OCI-LY3 (cell line): ENCODE measurements at regions not wholly inside any gene's neighbourhood (a gene's known extent, or its start where the extent isn't known, plus 50 kb on each side); places are given as distances from the start of the nearest gene placed in this dataset.

Source experiments
- EZH2phosphoT487 ChIP-seq: fragments of 200-600 bp; shearing (Covaris generic); IDR thresholded peaks from 2 replicates; pipeline ENCODE4 v1.6.1; 2018; ENCODE audit warnings: antibody characterized with exemption, mixed run types, low read depth
- TF ChIP-seq, protein P1 (sequence below): fragments of 200-600, 300-600 bp; sonication (generic); IDR thresholded peaks from 2 replicates; pipeline ENCODE4 v1.5.1; 2014; ENCODE audit warnings: antibody characterized with exemption, low read length, low read depth

DNA sequence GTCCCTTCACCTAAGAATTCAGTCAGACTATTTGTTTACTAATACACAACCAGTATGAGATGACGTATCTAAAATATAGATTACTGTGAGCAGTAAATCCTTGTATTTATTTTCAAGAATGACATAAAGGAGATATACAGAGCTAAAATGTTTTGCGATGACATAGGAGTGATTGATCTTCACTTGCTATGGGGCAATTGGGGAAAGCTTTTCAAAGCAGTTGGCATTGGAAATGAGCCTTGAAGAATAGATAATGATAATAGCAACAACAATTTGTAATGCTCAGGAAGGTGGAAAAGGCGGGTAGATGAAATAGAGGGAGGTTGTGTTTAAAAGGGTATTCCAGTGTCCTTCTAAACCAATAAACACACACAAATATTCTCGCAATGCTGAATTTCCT, 623.7 kb downstream of the CDH8 start:
- TF ChIP-seq, protein P1, sequence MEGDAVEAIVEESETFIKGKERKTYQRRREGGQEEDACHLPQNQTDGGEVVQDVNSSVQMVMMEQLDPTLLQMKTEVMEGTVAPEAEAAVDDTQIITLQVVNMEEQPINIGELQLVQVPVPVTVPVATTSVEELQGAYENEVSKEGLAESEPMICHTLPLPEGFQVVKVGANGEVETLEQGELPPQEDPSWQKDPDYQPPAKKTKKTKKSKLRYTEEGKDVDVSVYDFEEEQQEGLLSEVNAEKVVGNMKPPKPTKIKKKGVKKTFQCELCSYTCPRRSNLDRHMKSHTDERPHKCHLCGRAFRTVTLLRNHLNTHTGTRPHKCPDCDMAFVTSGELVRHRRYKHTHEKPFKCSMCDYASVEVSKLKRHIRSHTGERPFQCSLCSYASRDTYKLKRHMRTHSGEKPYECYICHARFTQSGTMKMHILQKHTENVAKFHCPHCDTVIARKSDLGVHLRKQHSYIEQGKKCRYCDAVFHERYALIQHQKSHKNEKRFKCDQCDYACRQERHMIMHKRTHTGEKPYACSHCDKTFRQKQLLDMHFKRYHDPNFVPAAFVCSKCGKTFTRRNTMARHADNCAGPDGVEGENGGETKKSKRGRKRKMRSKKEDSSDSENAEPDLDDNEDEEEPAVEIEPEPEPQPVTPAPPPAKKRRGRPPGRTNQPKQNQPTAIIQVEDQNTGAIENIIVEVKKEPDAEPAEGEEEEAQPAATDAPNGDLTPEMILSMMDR, result no peak
- TF ChIP-seq EZH2phosphoT487, result no peak
